GM12875 (cell line): ENCODE measurements at regions not wholly inside any gene's neighbourhood (a gene's known extent, or its start where the extent isn't known, plus 50 kb on each side); places are given as distances from the start of the nearest gene placed in this dataset.

ENCODE experiments used
- H3K4me3 ChIP-seq: one replicate; pipeline ENCODE4 v1.5.1; 2011; ENCODE audit warnings: low read depth, low read length, control low read depth
- CTCF ChIP-seq: IDR thresholded peaks from 2 replicates; pipeline ENCODE4 v1.5.1; 2011; ENCODE audit warnings: low read depth, mild to moderate bottlenecking, control low read depth, inconsistent platforms, low read length, moderate library complexity, borderline replicate concordance; ENCODE audit not compliant: insufficient read depth

- no peak for TF ChIP-seq CTCF
- no peak overlapping the region for H3K4me3 ChIP-seq
Measured at GRCh38 chr10:125337510-125337909, 177.1 kb upstream of the CTBP2 start.

GRCh38 chr10:125334545-125334944 lies 174.2 kb upstream of the CTBP2 start:
- no peak for TF ChIP-seq CTCF
- no peak overlapping the region for H3K4me3 ChIP-seq

- TF ChIP-seq CTCF: no peak
- H3K4me3 ChIP-seq: no peak overlapping the region
Measured at GRCh38 chr10:125333769-125334168, 173.4 kb upstream of the CTBP2 start.

- TF ChIP-seq CTCF: no peak
Measured at GRCh38 chr10:125333209-125333591, 172.8 kb upstream of the CTBP2 start.

GRCh38 chr10:125332548-125333208 lies 172.3 kb upstream of the CTBP2 start:
- no peak overlapping the region for H3K4me3 ChIP-seq
- no peak for TF ChIP-seq CTCF

More at GRCh38 chr10:125333209-125333591, 172.8 kb upstream of the CTBP2 start:
- H3K4me3 ChIP-seq: no peak overlapping the region

- no peak overlapping the region for H3K4me3 ChIP-seq
- TF ChIP-seq CTCF: no peak
Measured at GRCh38 chr10:125331056-125331455, 170.7 kb upstream of the CTBP2 start.

- no peak overlapping the region for H3K4me3 ChIP-seq
- no peak for TF ChIP-seq CTCF
Measured at GRCh38 chr10:125329056-125329455, 168.7 kb upstream of the CTBP2 start.
